Mononuclear cell (primary cell): ENCODE measurements at regions not wholly inside any gene's neighbourhood (a gene's known extent, or its start where the extent isn't known, plus 50 kb on each side); places are given as distances from the start of the nearest gene placed in this dataset.

Experiments
- H3K27me3 ChIP-seq: 2 replicates; pipeline ENCODE4 v1.6.0; 2011; ENCODE audit warnings: low read length, control low read depth; ENCODE audit not compliant: insufficient read depth
- H3K4me1 ChIP-seq: 2 replicates; pipeline ENCODE4 v1.5.1; 2011; ENCODE audit warnings: mild to moderate bottlenecking, low read length, control low read depth; ENCODE audit not compliant: insufficient read depth
- H3K4me3 ChIP-seq: 2 replicates; pipeline ENCODE4 v1.5.1; 2011; ENCODE audit warnings: mild to moderate bottlenecking, low read length, moderate library complexity
- H3K9me3 ChIP-seq: 2 replicates; pipeline ENCODE4 v1.5.1; 2011; ENCODE audit warnings: low read depth, mild to moderate bottlenecking, control low read depth, low read length

DNA sequence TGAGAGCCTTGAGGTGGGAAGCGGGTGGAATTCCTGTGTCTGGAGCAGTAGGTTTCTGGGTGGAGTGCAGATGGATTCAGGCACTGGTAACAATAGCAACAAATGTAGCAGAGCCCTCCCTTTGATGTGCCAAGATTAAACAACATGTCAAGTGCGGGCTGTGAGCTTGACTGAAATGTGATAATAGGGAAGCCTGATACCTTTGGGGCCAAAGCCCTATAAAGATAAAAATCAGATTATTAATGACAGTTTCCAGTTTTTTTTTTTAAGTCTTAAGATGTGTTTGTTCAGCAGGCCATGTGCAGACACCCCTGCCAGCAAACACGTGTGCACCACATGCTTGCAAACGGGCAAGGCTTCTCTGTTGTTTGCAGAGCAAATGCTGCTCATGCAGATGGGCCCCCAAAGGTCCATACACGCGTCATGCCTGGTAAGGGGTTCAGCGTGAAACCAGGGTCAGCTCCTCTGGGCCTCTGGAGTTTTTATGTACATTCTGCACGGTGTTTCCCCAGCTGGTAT, 193.2 kb downstream of the GADD45G start:
- H3K4me3 ChIP-seq, result no peak overlapping the region
- no peaks in the 10 kb centered on the region for H3K4me1 ChIP-seq
- no peaks in the 10 kb centered on the region for H3K27me3 ChIP-seq
- no peaks in the 10 kb centered on the region for H3K9me3 ChIP-seq

DNA sequence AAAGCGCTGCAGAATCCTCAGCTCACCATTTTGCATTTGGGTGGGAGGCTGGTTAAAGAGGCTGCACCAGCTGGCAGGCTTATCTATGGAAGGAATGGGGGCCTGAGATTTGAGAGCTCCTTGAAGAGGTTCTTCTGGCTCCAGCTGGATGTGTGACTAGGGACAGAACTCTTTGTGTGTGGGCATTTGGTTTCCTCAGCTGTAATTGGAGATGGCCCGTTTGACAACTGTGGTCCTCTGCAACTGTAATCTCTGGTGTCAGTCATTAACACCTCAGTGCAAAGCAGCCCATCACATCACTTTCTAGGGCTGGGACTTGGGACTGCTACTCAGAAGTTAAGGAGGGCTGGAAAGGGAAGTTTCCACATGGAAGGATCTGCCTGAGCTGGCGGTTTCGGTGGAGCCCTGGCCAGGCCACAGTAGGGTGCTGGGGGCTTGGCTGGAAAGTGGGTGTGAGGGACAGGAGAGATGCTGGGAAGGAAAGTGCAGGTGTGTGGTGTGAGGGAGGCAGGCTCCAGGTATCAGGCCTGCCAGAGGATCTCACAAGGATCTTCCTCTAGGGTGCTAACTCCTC, 193.8 kb downstream of the GADD45G start:
- H3K9me3 ChIP-seq, result no peaks in the 10 kb centered on the region
- H3K4me3 ChIP-seq, result no peak overlapping the region
- H3K27me3 ChIP-seq, result no peaks in the 10 kb centered on the region
- H3K4me1 ChIP-seq, result no peaks in the 10 kb centered on the region

DNA sequence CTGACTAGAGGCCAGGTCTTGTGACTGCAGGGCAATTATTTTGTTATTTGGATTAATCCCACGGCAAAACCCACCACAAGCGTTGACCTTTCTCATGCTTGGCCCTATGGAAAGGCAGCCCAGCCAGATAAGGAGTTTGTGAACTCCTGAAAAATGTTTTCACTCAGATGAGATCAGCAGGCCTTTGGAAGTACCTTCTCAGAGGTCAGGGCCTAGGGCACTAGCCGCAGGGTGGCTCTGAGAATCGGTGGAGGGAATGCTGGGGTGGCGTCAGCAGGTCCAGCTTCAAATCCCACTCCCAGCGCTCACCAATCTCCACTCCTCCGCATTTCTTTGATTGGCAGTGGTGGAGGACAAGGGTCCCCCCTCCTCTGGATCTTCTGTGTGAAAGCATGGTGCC, 194.4 kb downstream of the GADD45G start:
- Histone ChIP-seq H3K9me3 (no peaks in the 10 kb centered on the region), H3K4me1 (no peaks in the 10 kb centered on the region), H3K27me3 (no peaks in the 10 kb centered on the region), H3K4me3 (no peak overlapping the region)

DNA sequence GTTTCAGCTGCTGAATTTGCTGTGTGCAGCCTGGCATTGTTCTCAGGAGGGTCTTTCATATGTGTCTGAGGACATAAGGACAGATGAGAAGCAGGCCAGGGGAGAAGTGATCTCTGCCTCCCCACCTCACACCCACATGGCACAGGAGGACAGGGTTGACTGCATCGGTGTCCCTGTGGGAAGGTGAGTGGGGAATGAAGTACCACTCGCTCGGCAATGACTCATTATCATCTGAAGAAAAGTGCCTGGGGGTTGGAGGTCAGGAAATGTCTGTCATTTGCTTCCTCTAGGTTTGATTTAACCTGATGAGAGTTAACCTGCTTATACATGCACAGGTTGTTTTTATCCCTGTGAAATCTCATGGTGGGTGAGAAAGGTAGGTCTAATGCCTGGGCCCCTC, 195.0 kb downstream of the GADD45G start:
- Histone ChIP-seq H3K4me1 (no peaks in the 10 kb centered on the region), H3K4me3 (no peak overlapping the region), H3K9me3 (no peaks in the 10 kb centered on the region), H3K27me3 (no peaks in the 10 kb centered on the region)

DNA sequence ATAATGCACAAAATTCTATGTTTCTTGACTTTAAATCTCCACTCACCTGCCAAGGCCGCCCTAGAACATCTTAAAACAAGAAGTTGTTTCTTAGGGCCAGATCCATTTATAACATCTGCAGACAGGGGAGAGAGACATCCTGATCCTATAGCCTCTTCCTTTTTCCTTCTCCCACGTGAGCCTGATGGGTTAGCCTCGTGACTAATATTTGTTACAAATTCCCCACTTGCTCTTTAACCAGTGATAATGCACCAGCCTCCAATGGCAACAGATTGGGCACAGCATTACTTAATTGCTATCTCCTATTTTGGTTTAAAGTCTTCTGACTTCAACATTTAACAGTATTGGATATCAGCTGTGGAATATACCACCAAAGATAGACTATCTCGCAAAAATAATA, 196.5 kb downstream of the GADD45G start:
- H3K27me3 ChIP-seq, result no peaks in the 10 kb centered on the region
- H3K9me3 ChIP-seq, result no peaks in the 10 kb centered on the region

DNA sequence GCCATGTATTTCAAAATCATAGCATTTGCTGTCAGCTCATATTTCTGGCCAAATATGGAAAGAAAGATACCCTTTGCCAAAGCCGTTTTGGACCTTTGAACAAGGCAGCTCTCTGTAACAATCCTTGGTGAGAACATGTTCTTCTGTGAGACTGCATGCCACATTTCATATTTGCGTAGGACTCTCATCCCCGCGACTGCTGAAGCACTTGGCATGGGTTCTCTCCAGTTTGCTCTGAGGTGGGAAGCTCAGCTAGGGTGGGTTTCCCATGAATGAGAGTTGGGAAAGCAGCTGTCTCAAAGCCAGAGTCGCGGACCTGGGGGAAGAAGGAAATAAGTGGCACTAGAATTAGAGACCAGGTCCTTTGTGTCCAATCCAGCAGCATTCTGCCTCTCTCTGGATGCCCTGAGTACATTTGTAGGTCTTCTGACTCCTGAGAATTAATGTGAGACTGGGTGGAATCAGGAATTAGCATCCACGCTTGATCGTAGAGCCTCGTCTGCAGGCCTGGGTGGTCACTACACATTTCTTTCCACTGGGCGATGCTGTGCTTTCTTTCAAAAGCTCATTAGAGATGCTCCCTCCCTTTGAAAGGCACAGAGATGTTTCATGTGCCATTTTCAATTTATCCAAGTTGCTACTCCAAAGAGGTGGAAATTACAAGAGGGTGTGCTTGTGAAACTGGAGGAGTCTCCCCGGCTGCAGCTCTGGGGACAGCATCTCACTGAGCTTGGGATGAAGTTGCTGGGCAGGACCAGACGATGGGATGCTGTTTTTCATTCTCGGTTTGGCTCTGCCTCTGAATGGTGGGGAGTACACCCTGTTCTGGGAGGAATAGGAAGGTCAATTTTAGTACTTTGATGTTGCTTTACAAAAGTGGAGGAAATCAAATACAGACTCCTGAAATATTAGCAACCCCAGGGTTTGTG, 197.2 kb downstream of the GADD45G start:
- Histone ChIP-seq H3K27me3 (no peaks in the 10 kb centered on the region), H3K4me3 (no peak overlapping the region), H3K9me3 (no peaks in the 10 kb centered on the region), H3K4me1 (no peaks in the 10 kb centered on the region)

More for the DNA sequence above, 196.5 kb downstream of the GADD45G start:
- Histone ChIP-seq H3K4me3 (no peak overlapping the region), H3K4me1 (no peaks in the 10 kb centered on the region)

DNA sequence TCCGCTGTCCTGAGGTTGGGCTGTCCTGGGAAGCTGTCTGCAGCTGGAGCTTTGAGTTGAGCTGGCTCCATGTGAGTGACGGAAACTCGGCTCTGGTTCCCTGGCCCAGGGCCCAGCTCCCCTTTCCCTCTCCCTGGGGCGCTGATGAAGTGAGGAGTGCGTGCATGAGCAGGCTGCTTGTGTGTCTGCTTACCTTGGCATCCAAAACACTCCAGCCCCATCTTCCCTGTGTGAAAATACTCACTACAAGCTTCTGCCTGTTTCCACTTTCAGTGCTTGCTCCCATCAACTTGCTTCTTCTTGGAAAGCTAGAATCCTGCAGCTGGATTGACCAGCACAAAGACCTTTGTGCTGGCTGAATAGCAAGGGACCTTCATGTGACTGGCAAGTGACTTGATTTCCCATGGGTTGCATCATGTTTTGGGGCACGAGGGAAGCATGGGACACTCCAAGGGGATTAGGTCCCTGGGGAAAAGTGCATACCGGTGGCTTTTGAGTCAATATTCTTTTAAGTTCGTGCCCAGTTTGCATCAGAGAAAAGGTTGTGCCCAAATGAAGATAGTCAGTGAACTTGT, 198.1 kb downstream of the GADD45G start:
- H3K4me3 ChIP-seq, result no peak overlapping the region
- H3K9me3 ChIP-seq, result no peaks in the 10 kb centered on the region

DNA sequence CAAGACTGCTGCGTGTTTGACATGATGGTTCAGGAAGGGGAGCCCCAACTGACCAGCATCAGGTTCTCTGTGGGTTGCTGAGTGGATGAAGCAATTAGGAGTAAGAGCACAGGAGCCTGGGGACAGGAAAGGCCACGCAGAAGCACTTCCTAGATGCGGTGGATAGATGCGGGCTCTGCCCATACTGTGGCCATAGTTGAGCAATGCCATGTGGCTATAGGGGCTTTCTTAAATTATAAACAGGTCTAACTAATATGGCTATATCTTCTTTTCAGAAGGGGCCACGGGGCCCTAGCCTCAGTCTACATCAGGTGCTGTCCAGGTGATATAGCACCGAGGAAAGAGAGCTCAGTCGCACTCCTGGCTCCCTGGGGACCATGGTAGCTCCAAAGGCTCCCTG, 198.6 kb downstream of the GADD45G start:
- H3K27me3 ChIP-seq, result no peaks in the 10 kb centered on the region
- H3K9me3 ChIP-seq, result no peaks in the 10 kb centered on the region
- H3K4me3 ChIP-seq, result no peak overlapping the region
- H3K4me1 ChIP-seq, result no peaks in the 10 kb centered on the region

More for the DNA sequence above, 198.1 kb downstream of the GADD45G start:
- Histone ChIP-seq H3K4me1 (no peaks in the 10 kb centered on the region), H3K27me3 (no peaks in the 10 kb centered on the region)

DNA sequence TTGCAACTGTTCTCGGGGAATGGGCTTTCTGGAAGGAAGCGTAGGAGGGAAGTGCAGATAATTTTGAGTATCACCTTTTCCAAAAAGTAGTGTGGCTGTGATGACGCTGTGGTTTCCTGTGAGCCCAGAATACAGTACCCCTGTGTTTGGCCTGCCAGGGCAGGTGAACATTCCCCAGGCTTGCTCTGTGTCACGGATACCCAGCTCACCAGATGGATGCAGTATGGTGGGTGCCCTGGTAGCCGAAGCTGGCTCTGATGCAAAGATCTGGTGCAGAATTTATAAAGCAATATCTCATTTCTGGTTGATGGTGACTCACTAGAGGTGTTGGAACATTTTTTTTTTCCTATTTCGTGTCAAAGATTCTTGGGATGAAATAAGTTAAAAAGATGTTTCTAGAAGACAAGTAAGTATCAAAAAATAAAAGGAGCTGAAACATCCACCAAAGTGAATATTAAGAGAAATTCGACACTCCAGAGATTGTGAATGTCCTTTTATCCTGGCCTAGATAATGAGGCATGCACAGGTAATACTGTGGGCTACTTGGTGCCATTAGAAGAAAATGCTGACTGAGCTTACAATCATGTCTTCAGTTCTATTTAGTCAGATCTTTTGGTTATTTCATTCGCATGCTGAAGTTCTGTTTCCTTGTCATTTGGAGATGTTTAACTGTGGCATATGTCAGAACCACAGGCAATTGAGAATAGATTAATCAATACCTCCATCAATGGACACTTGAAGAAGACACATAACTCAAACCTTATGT, 200.1 kb downstream of the GADD45G start:
- Histone ChIP-seq H3K9me3 (no peaks in the 10 kb centered on the region), H3K4me1 (no peaks in the 10 kb centered on the region), H3K4me3 (no peak overlapping the region), H3K27me3 (no peaks in the 10 kb centered on the region)

DNA sequence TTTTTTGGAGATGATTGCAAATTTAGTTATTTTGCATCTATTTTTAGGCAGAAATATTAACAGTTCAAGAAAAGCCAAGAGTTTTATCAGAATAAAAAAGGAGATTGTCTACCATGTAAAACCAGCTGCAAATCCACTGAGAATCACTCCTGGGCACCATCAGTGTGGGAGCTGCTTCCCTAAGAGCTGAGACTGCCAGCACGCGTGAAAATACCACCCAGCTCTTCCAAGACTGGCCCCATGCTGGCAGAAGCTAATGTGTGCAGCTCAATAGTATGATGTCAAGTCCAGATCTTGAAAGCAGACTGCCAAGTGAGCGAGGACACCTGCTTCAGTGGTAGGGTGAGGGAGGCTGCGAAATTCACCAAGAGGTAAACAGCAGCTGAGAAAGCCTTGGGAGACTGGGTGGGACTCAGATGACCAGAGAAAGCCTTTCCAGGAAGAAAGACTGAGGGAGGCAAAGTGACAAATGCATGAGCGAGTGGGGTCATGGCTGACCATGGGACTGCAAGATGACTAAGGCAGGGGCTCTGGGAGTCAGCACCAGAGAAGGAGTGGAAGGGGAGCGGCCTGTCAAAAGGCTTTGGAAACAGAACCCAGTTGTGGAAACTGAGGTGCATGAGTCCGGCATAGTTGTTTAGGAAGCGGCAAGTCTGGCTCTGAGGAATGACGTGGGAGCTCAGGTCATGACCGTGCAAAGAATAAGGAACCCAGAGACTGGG, 200.9 kb downstream of the GADD45G start:
- H3K27me3 ChIP-seq, result no peaks in the 10 kb centered on the region
- no peak overlapping the region for H3K4me3 ChIP-seq
- H3K9me3 ChIP-seq, result no peaks in the 10 kb centered on the region
- H3K4me1 ChIP-seq, result no peaks in the 10 kb centered on the region

DNA sequence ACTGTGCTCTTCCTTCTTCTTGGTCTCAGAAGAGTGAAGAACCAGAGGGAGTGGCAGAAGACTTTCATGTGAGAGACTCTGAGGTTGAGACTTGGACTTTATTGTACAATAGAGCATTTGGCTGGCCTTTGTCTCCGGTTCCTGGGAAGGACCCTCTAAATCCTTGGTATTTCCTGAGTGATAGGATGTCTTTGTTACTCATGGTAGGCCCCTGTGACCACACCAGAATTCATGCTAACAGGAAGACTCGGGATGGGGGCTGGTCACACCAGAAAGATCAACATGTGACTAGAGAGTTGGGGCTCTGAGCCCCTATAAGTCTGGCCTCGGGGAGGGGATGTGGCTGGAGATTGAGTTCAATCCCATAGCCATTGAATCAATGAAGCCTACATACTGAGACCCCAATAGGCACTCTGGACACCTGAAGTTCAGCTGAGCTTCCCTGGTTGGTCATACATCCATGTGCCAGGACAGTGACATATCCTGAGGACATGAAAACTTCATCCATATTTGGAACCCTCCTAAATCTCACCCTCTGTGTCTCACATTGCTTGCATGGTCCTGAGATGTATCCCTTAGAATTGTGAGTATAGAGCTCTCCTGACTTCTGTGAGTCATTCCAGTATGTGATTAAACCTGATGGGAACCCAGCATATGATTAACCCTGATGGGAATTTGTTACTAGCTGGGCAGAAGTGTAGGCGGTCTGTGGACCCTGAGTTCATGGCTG, 201.7 kb downstream of the GADD45G start:
- Histone ChIP-seq H3K4me1 (no peaks in the 10 kb centered on the region), H3K4me3 (no peak overlapping the region), H3K27me3 (no peaks in the 10 kb centered on the region), H3K9me3 (no peaks in the 10 kb centered on the region)

DNA sequence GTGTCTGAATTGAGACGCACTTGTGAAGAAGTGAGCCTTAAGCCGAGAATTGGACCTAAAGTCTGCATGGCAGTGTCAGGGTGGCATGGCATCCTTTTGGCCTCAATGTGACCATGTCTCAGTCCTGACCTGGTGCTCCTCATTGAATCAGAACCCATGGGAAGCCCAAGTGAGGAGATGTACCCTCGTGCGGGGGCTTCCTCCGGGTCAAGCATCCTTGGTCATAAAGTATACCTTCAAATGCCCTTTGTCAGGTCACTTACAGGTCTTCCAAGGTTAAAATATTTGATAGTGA, 202.2 kb downstream of the GADD45G start:
- Histone ChIP-seq H3K4me3 (no peak overlapping the region), H3K4me1 (no peaks in the 10 kb centered on the region)

DNA sequence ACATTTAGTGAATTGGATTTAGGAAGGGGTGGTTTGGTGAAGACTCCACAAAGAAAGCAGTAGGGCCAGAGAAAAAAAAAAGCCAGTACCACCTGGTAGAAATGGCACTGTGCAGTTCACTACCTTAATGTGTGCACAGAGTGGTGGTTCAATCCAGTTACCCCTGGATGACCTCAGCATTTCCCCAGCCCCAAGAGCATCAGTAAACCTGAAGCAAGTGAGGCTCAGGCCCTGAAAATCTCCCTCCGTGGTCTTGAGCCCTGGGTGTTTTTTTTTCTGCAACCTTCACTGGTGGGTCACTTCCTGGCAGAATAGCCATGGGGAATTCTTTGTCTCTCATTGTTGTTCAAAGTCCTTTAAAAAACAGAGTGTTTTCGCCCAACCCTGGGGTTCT, 202.9 kb downstream of the GADD45G start:
- no peaks in the 10 kb centered on the region for H3K27me3 ChIP-seq
- no peaks in the 10 kb centered on the region for H3K9me3 ChIP-seq
- H3K4me3 ChIP-seq, result no peak overlapping the region
- no peaks in the 10 kb centered on the region for H3K4me1 ChIP-seq

More for the DNA sequence above, 202.2 kb downstream of the GADD45G start:
- Histone ChIP-seq H3K9me3 (no peaks in the 10 kb centered on the region), H3K27me3 (no peaks in the 10 kb centered on the region)
